ENCODE measurements at regions not wholly inside any gene's neighbourhood (a gene's known extent, or its start where the extent isn't known, plus 50 kb on each side); places are given as distances from the start of the nearest gene placed in this dataset.

DNA sequence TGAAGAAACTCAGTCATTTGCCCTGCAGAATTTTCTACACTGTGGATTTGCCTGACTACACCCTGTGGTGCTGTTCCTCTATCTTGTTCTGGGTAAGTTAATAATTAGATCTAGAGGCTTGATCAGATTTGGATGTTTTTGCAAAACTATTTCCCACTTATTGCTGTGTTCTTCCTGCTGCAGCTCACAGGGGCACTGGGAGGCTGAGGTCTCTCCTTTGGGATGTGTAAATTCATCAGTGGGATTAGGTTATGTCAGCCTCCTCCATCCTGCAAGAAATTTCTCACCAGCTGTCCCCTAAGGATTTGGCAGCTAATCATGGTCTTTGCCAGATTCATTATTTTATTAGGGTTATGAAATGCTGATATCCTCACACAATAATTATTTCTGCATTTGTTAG, 148.1 kb upstream of the ZNF32 start:
- no peak for DNase-seq

DNA sequence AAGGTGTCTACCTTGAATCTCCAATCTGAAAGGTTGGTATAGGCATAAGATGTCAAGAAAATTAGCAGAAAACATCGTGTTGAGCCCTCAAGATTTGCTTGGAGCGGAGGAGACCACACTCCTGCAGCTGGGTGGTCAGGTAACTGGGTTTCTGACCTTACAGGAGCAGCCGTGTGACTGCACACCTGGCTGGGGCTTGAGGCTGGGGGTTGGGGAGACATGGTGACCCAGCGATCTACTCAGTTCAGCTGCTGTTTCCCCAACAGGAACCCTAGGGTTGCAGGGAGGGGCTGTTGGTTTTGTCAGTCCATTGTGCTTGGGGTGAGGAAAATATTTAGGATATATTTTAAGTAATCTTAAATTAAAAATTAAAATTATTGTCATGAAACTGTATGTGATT, 147.0 kb upstream of the ZNF32 start:
- no peak for DNase-seq

DNA sequence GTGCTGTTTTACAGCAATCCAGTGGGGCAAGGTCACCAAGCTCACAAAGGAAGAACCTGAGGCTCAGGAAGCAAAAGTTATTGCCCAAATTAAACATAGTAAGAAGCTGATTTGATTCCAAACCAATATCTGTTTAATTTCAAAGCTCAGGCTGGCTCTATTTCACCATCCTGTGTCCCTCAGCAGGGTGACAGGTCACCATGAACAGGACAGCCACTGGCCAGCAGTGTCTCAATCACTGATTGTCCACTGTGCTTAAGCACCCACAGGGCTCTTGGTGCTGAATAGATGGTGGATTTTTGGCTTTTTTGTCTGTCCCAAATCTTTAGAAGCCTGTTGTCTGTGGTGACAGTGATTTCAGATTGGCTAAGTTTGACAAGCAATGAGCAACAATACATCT, 146.4 kb upstream of the ZNF32 start:
- no peak for DNase-seq

DNA sequence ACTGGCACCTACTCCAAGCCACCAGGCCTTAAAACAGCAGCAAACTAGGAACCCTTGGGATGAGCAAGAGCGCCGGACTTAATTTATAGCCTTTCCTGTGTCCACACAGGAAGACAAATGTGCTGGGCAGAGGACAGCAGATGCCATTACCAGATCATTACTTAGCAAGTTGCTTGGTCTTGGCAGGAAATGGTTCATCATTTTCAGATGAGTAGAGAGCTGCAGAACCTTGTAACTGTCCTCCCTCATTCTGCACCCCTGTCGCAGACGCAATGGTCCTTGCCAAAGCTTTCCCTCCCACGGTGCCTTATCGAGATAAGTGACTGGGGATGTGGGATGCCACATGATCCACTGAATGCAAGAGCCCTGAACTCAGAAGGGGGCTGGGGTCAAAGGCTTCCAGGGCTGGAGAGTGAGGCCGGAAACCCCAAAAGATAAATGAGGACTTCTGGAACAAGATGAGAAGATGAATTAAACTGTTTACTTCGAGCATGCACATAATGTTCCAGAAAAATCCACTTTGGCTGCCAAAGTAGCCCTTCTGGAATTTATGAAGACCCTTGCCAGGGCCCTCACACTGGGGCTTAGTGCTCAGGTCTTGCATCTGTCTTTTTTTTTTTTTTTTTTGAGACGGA, 145.6 kb upstream of the ZNF32 start:
- DNase-seq, result no peak

DNA sequence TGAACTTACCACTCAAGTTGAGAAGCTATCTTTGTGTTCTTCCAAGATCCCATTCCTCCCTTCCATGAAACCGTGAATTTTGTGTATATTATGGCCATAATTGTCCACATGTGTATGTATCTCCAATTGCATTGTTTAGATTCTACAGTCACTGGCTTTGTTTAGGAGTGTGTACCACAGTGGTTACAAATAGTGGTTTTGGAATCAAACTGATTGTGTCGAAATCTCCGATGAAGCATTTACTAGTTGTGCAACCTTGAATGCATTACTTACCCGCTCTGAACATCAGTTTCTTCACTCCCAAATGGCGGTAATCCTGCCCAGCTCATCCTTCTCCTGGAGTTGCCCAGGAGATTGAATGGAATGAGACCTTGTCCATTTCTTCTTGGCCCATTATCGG, 145.0 kb upstream of the ZNF32 start:
- no peak for DNase-seq

DNA sequence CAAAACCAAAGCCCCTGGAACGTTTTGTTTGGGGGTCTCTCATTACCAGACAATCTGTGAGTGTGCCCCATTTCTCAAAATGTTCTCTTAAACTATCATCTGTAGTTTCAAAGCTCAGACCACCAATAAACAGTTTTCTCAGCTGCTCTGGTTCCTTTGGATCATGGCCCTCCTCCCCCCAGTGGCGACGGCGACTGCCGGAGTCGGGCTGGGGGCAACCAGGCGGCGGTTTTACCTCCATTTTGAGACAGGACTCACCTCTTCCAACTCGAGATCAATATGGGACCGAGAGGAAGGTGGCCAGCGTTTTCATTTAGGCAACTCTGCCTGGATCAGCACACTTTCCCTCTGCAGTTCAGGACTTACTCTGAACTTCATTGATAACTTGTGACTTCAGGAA, 141.5 kb upstream of the ZNF32 start:
- DNase-seq, result no peak

DNA sequence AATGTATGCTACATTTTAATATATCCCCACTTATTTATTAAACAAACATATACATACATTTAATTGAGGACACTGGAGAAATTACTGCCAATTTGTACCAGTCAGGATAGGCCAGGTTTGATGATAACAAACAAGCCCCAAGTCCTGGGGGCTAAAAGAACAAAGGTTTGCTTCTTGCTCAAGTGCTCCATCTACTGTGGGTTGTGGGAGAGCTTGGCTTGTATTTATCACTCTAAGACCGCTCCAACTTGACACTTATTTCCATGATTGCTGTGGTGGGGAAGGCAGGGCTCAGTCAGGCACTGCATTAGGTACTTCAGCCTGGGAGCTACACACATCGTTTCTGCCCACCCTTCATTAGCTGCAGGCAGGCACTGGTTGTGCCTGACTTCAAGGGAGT, 136.6 kb upstream of the ZNF32 start:
- no peak for DNase-seq

DNA sequence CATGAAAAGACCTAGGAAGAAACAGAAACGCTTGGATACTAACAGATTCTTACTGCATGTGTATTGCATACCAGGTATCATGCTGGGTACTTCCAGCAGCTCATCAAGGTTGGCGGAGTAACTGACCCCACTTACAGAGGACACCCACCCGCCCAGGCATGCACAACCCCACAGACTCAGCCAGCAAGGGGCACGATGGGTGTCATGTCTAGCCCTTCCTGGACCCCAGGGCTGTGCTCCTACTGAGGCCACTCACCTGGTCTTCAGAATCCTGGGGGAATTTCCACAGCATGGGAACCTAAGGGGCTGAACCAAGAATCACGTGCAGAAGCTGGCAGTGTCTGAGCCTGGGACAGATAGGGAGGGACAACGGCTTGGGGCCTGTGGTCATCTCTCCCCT, 134.1 kb upstream of the ZNF32 start:
- DNase-seq, result no peak

DNA sequence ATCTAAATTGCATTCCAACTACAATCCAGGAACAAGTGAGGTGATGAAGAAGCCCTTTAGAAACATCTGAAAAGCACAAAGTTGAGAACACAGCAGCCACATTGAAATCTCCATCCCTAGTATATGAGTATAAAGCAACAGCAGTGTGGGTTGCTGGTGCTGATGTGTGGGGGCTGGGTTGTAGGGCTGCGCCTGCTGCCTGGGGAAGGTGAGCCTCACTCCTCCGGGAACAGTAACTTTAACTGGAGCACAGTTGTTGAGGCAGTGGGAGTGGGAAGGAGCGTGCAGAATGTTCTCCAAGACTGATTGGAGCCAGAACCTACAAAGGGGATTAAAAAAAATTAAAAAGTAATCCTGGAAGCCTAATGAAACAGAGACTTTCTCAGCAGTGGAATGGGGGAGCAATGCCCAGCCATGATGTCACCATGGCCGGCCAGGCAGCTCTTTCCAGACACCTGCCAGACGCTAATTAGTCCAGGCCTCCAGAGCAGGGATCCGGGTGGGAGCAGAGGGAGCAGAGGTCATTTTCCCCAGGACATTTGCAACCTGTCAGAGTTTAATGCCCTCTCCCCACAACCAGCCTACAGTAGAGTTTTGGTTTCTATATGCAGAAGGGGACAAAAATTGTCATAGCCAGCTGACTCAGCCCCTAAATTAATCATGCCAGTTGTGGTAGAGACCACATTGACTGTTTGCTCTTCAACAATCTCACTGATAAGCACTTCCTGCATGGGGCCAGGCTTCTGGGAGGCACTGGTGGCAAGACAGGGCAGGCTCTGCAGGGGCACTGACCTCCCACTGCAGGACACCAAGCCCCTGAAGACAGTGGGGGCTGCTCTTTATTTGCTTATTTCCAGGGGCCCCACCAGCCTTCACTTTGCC, 133.0 kb upstream of the ZNF32 start:
- DNase-seq, result peak in 1 of 2 donors; percentile 4

DNA sequence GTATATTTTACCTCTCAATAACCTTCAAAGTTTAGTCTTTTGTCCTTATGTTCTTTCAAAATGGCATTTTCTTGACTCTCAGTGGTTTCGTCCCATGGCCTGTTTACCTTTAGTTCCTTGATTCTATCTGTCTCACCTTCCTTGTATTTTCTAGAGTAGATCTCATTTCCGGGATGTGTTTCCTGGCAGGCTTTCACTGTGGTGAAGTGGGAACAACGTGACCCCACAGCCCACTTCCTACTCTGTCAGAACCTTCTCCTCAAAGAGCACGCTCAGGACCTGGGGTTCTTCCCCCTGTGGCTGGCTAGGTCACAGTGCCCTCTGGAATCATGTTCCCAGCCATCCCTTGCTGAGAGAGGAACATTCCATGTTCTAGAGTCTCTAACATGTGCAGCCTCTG, 129.9 kb upstream of the ZNF32 start:
- DNase-seq, result no peak

DNA sequence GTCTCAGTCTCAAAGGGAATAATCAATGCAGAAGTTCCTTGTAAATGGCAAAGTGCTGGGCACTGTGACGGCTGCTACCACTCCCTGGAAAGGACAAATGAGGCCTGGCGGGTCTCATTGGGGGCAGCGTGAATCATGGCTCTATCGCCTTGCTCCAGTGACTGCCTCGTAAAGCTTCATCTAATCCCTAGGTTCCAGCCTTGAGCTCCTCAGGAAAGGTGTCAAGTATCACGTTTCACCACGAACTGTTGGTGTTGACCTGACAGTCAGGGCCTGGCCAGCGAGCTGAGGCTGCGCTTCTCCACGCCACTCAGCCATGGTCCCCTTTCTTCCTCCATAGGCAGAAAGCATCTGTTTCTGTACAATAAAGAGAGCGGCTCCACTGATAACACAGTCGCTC, 126.7 kb upstream of the ZNF32 start:
- no peak for DNase-seq

DNA sequence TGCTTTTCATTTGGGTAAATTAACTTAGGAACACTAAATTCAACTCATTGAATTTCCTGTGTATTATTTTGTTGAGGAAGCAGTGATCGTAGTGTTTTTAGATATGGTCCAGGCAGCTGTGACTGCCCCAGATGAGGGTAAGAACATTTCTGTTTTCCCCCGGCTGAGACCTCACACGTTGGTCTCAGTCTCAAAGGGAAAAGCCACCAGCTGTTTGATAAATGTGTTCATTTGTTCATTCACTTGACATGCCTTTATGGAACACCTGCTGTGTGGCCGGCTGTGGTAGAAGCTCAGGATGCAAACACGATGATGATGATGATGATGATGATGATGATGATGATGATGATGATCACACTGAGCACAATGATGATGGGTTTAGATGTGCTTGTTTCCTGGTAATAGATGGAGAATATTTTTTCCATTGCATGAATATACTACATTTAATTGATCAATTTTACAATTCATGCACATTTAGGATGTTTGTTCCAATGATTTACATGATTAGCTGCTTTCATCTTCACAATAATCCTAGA, 125.6 kb upstream of the ZNF32 start:
- DNase-seq, result no peak

DNA sequence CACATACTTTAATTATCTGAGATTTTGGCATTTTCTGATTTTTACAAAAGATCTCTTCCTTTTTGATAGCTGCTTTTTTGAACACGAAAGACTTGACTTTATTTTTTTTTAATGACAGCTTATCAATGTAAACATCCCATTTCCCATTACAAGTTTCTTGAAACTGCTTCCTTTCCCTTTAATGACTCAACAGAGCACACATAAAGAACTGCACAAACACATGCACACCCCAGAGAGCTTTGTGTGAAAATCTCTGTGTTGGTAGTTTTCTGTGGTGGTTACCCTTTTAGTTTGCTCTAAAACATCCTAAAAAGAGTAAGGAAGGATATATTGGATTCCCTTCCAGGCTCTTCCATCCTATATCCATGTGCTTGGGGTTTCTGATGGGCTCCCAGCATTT, 125.1 kb upstream of the ZNF32 start:
- no peak for DNase-seq

DNA sequence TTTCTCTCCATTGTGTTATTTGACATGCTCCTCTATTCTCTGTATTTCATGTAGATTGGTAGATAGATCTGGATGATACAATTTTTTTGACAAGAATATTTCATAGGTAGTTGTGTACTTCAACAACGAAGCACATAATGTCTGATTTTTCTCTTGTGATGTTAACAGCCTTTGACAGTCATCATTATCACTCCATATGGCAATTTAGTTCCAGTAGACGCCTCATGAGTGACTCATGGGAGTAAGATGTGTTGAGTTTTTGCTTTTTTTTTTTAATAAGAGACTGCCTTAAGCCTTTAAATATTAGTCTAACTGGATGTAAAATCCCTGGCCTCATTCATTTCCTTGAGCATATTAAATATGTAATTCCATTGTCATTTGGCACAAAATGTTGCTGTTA, 123.5 kb upstream of the ZNF32 start:
- DNase-seq, result no peak

DNA sequence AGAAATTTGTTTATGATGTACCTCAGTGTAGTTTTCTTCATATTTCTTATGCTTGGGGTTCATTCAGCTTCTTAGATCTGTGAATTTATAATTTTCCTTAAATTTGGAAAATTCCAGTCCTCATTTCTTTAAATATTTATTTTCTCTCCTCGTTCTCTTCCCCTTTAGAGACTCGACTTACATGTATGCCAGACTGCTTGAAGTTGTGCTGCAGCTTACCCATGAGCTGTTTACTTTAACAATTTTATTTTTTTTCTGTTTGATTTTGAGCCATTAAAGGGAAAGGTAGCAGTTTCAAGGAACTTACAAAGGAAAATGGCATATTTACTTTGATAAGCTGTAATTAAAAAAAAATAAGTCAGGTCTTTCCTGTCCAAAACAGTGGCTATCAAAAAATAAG, 123.0 kb upstream of the ZNF32 start:
- DNase-seq, result no peak

DNA sequence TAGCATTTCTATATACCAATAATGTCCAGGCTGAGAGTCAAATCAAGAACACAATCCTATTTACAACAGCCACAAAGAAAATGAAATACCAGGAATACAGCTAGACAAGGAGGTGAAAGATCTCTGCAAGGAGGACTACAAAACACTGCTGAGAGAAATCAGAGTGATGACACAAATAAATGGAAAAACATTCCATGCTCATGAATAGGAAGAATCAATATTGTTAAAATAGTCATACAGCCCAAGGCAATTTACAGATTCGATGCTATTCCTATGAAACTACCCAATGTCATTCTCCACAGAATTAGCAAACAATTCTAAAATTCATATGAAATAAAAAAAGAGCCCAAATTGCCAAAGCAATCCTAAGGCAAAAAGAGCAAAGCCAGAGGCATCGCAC, 116.8 kb upstream of the ZNF32 start:
- DNase-seq, result no peak

DNA sequence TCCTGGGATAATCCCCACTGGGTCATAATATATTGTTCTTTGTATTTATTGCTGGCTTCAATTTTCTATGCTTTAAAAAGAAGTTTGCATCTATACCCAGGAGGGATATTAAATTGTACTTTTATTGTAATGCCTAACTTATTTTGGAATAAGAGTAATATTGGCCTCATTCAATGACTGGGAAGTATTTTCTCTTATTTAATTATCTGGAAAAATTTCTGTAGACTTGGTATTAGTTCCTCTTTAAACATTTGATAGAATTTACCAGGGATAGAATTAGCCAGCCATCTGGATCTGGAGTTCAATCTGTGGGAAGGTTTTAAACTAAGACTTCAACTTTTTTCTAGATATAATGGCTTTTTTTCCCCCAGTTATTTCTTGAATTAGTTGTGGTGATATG, 115.2 kb upstream of the ZNF32 start:
- DNase-seq, result no peak

DNA sequence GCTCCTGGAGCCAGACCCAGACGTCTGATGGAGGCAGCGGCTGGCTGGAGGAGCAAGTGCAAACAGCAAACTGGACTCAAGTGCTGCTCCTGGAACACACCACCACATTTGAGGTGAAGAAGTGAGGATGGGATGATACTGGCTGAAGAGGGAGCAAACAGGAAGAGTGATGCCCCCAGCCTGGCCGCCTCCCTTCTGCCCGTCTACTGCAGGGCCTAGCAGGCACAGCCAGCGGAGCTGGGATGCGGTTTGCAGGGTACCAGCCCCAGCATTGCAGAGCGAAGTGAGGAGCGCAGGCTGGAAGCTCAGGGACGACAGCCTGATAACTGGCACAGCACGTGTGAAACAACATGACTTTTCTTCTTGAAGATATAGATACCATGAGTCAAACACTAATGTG, 111.8 kb upstream of the ZNF32 start:
- DNase-seq, result no peak

DNA sequence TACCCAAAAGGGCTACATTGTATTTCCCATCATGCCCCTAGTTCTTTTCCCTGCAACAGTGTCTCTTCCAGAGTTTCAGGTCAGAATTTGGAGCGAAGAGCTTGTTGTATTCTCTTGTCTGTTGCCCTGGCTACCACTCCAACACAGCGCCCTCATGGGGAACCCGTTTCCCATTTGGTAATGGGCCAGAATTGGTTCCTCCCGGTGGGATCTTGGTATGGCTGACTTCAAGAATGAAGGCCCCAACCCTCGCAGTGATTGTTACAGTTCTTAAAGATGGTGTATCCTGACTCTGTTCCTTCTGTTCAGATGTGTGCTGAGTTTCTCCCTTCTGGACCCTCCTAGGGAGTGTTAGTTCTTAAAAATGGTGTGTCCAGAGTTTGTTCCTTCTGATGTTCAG, 110.5 kb upstream of the ZNF32 start:
- no peak for DNase-seq

DNA sequence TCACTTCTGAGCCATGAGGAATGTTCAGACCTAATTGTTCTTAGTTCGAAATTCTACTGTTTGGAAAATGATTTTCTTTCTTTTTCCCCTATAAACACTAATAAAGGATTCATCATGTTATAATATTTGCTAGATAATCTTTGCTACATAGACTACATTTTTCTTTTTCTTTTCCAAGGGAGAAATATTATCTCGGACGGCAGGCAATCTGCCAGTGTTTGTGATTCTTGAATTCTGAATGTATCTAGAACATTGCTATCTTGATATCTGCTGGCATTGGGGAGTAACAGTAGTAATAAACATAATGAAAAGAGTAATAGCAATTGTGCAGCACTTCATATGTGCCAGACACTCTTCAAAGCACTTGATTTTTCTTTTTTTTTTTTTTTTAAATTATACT, 107.7 kb upstream of the ZNF32 start:
- no peak for DNase-seq

DNA sequence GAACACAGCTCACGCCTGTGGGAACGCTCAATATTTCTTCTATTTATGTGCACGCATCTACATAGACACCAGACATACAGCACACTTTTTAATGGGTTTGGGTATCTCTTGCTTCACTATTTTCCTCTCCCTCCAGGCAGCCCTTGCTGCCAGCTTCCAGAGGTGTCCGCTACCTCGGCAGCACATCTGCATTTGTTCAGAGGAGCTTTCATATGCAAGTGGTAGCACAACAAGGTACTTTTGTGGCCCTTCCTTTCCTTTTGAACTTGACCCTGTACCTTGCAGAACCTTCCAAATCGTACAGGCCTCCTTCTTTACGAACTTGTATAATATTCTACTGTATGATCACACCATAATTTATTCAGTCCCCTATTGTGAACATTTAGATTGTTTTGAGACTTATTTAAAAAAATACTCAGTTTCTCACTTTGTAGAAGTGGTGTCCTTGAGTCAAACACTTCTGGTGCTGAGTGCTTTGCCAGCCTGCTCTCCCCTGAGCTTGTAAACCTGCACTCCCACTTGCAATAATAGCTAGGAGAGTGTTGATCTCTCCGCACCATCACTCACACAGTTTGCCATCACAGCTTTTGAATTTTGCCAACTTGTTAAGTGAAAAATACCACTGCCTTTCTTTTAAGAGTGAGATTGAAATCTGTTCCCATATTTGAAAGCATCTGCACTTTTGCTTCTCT, 106.0 kb upstream of the ZNF32 start:
- DNase-seq, result no peak

DNA sequence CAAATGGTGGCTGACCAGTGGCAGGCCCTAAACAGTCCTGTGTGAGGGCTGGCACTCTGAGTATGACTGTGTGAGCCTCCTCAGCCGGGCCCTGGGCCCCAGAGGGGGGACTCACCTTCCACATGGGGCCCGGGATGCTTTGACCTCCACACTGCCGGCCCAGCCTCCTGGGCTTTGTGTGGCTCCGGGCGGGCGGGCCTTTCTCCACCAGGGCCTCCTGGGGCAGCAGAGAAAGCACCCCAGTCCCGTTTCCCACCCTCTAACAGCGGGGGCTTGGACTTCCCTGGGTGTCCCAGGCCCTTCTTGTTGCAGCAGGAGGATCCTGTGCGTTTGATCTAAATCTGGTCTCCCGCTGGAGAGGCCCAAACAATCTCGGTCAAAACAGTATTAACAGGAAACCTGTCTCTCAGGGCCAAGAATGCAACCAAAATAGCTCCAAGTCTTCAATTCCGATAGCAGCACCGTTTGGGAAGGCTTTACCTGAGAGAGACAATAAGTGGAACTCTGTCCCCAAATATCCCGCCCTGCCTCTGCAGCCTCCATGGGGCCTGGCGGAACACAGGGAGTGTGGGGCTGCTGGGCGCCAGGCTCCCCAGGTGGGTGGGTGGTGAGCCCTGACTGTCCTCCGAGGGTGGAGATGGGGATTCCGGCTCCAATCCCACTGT, 104.8 kb upstream of the ZNF32 start:
- DNase-seq, result no peak

DNA sequence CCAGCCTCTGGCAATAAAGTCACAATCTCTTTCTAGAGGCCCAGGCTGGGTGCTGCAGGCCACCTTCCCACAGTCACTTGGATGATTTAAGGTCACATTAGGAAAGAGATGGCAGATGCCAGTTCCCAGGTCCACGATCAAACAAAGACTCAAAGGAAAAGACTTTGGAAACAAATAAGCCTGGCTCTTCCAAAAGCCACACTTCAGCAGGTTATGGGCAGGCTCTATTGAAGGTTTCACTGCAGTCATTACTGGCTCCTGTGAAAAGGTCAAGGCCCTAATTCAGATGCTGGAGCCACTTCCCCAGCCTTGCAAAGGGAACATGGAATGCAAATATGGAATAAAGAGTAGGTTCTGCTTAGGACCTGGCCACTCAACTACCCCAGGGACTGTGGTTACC, 104.0 kb upstream of the ZNF32 start:
- no peak for DNase-seq
